Stimulated activated CD4-positive, alpha-beta T cell treated with anti-CD3 and anti-CD28 coated beads, TNF-alpha, amount 100 ng/mL, for 24 hours (primary cell): ENCODE measurements at regions not wholly inside any gene's neighbourhood (a gene's known extent, or its start where the extent isn't known, plus 50 kb on each side); places are given as distances from the start of the nearest gene placed in this dataset.

ENCODE experiments used
- DNase-seq, 3 experiments: peaks; one replicate each; pipeline ENCODE4 v3.0.0-alpha.2; 2020; ENCODE audit warnings: low read depth in 3 of 3

- no peak for DNase-seq
These were observed 102.7 kb upstream of the MAP1LC3B2 start for GRCh38 chr12:116456330-116457082.

- no peak for DNase-seq
These were observed 100.7 kb upstream of the MAP1LC3B2 start for GRCh38 chr12:116458492-116458891.

GRCh38 chr12:116459011-116459875 lies 99.9 kb upstream of the MAP1LC3B2 start:
- no peak for DNase-seq

DNA sequence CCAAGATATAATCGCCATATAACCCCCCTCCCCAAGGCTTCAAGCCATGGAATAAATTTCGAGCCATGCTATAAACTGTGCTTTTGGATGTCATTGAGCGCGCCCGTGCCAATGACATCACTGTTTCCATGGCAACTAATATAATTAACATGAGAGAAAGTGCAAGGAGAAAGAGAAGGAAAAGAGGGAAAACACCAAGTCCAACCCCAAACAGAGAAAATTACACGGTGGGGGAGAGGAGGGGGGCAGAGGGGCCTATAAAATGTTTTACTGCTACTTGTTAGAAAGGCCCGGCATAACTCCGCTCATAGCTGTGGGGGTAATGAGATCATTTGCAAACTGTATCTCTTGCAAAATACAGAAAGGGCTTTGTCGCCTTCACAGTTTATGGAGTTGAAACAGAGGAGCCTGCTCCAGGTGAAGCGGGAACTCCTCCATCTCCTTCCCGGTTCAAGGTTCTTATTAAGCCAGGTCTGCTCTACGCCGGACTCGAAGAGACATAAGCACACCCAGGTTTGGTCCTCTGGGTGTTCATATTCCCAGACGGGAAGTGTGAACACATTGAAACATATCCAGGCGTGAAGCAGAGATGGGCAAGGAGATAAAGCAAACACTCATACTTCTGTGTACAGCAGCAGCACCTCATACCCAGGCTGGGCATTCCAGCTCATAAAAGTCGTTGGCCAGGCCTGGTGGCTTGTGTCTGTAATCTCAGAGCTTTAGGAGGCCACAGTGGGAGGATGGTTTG lies 99.1 kb upstream of the MAP1LC3B2 start:
- no peak for DNase-seq

DNA sequence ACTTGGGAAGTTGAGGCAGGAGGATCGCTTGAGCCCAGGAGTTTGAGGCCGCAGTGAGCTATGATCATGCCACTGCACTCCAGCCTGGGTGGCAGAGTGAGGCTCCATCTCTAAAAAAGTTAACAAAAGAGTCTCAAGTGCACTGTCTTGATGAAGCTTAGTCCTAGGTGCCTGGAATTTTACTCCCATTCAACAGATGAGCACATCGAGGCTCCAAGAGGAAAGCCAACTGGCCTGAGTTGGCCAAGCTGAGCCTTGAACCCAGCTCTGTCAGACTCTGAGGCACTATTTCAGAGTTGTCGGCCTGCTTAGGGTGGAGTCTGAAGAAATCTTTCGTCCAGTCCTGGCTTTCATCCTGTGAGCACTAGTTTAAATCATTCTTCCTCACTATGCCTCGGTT lies 98.1 kb upstream of the MAP1LC3B2 start:
- DNase-seq: no peak

DNA sequence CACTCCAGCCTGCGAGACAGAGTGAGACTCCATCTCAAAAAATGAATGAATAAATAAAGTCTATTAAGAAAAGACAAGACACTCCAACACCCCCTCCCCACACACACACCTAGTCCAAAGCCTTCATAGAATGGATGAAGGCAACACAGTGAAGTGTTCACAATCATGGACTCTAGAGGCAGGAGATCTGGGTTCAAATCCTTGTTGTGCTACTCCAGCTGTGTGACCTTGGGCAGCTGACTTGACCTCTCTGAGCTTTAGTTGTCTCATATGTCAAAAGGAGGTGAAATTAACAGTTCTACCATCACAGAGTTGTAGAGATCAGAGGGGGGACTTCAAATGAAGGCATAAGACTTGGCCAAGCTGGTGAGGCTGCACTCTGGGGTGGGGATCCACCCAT lies 95.8 kb upstream of the MAP1LC3B2 start:
- no peak for DNase-seq

GRCh38 chr12:116465407-116465806 lies 93.8 kb upstream of the MAP1LC3B2 start:
- no peak for DNase-seq

- no peak for DNase-seq
These were observed 93.3 kb upstream of the MAP1LC3B2 start for GRCh38 chr12:116465856-116466255.

DNA sequence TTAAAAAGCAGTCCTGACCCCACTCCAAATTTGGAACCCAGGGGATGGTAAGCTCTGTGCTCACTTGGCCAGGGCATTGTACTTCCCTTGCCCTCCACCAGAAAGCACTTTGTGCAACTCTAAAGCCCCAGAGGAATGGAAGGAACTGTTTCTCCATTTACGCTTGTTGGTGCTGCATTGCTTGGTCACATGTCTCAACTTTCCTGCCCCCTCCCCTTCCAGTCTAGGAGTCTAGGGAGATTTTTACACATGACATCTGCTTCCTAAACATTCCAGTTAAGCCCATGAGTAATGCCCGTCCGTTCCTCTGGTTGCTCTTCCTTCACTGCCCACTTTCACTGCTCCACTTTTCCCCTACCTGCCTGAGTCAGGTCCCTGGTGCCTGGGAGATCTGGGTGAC lies 92.6 kb upstream of the MAP1LC3B2 start:
- DNase-seq: no peak

DNA sequence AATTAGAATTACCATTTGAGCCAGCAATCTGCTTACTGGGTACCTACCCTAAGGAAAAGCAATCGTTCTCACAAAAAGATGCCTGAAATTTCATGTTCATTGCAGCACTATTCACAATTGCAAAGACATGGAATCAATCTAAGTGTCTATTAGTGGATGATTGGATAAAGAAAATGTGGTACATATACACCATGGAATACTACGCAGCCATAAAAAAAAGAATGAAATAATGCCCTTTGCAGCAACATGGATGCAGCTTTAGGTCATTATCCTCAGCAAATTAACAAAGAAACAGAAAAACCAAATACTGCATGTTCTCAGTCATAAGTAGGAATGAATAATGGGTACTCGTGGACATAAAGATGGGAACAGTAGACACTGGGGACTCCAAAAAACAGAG lies 89.8 kb upstream of the MAP1LC3B2 start:
- no peak for DNase-seq

- no peak for DNase-seq
These were observed 87.6 kb upstream of the MAP1LC3B2 start for GRCh38 chr12:116471544-116471943.

DNA sequence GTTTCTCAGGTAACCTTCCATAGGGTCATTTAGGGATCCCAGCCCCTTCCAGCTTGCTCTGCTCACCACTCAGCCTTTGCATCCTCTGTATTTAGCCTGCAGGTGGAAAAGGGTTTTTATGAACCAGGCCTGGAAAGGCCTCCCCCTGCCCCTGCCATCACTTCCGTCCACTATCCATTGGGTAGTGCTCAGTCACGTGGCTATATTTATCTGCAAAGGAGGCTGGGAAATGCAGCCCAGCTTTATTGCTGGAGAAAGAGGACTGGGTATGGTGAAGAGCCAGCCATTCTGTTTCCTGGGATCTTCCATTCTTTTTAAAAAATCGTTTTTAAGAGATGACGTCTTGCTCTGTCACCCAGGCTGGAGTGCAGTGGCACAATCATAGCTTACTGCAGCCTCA lies 87.0 kb upstream of the MAP1LC3B2 start:
- DNase-seq: no peak

DNA sequence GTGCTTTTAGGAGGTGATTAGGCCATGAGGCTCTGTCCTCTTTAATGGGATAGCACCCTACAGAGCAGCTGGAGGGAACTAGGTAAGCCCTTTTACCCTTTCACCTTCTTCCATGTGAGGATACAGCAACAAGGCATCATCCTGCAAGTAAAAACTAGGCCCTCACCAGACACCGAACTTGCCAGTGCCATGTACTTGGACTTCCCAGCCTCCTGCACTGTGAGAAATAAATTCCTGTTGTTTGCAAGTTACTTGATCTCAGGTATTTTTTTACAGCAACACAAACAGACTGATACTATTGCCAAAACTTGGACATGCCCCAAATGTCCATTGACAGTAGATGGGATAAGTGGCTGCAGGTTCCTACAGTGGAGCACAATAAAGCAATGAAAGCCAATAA lies 85.8 kb upstream of the MAP1LC3B2 start:
- no peak for DNase-seq

DNA sequence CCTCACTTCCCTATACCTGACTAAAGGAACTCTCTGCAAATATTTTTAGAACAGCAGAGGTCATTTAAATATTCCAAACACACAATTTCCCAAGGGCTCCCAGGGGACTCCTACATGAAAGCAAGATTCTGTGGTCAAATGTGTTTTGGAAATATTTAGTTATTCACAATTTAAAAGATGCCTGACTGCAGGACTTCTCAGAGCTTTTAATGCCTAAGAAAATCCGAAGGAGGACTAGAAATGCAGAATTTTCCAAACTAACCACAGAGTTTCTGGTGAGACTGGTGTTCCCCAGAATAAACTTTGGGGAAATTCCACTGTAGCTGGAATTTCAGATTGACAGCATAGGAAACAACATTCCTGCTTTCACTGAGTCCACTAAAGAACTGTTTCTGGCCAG lies 84.8 kb upstream of the MAP1LC3B2 start:
- no peak for DNase-seq

- no peak for DNase-seq
These were observed 84.3 kb upstream of the MAP1LC3B2 start for GRCh38 chr12:116474899-116475298.

DNA sequence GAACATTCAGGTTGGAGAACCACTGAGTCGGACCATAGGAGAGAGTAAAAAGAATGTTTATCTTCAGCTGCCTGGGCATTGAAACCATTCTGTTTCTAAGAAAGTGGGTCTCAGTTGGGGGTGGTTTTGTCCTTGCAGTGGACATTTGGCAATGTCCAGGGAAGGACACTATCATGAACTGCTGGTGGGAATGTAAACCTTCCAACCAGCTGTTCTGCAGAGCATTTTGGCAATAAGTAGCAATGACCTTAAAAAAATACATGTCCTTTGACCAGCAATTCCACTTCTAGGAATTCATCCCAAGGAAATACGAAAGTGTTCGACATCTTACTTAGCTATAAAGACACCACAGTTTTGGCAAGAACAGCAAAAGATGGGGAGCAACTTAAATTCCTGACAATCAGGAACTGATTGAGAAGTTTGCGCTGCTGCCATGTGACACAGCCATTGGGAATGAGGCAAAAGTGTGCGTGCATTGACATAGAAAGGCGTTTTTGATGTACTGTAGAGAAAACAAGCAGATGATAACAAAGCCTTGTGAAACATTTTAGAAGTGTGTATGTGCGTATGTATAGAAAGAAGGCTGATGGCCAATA lies 82.9 kb upstream of the MAP1LC3B2 start:
- no peak for DNase-seq

GRCh38 chr12:116478243-116478773 lies 80.9 kb upstream of the MAP1LC3B2 start:
- DNase-seq: no peak

GRCh38 chr12:116480210-116480810 lies 78.9 kb upstream of the MAP1LC3B2 start:
- no peak for DNase-seq

- DNase-seq: no peak
These were observed 77.5 kb upstream of the MAP1LC3B2 start for GRCh38 chr12:116481726-116482125.

DNA sequence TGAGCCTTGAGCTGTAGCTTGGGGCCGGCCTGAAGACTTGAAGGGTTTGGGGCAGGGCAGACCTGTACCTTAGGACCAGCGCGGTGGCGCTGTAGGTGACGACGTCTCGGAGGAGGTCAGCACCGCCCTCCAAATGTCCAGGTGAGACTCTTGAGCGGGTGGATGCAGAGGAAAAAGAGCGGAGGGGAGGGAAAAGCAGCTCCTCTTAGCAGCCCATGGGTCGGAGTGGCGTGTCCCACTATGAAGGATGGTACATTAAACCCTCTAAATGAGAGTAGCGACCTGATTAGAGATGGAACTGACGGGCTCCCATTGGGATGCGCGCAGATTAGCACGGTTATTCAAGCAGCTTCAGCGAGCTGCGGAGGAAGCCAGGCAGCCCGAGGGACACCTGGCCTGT lies 77.0 kb upstream of the MAP1LC3B2 start:
- DNase-seq: no peak

DNA sequence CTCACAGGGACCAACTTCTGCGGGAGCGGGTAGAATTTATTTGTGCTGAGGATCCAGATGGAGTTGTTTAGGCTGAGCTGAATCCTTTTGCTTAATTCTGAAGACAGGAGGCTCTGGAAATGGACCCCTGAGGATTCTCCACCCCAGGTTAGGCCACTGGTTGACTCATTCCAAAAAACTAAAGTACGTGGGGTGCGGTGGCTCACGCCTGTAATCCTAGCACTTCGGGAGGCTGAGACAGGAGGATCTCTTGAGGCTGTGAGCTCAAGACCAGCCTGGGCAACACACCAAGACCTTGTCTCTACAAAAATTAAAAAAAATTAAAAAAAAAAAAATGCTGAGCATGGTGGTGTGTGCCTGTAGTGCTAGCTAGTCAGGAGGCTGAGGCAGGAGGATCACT lies 76.3 kb upstream of the MAP1LC3B2 start:
- no peak for DNase-seq
